Esophagus muscularis mucosa (tissue), 4 donors: ENCODE measurements at regions not wholly inside any gene's neighbourhood (a gene's known extent, or its start where the extent isn't known, plus 50 kb on each side); places are given as distances from the start of the nearest gene placed in this dataset.

ENCODE experiments used
- CTCF ChIP-seq, 3 experiments: fragments of 200-600 bp in 2 of 3; fragments of 450-650 bp in 1 of 3; sonication (generic) in 2 of 3; IDR thresholded peaks; one replicate each; pipeline ENCODE4 v1.5.1; 2017 to 2019; ENCODE audit warnings: antibody characterized with exemption in 3 of 3, mild to moderate bottlenecking in 2 of 3, moderate library complexity in 1 of 3
- EP300 ChIP-seq: sonication (generic); formaldehyde crosslinking; IDR thresholded peaks from one replicate; pipeline ENCODE4 v1.6.1; 2017; ENCODE audit warnings: antibody characterized with exemption
- POLR2A ChIP-seq: fragments of 450-650 bp; IDR thresholded peaks from one replicate; pipeline ENCODE4 v1.6.1; 2017; ENCODE audit warnings: antibody characterized with exemption, moderate library complexity, mild to moderate bottlenecking, low read depth
- POLR2AphosphoS5 ChIP-seq, 2 donors: sonication (generic); formaldehyde crosslinking; IDR thresholded peaks; one replicate each; pipeline ENCODE4 v1.6.1; 2017; ENCODE audit warnings: antibody characterized with exemption in 2 of 2

- no peak for TF ChIP-seq CTCF (IDR thresholded peaks at IDR 0.05)
- no peak for TF ChIP-seq POLR2A
- no peak for TF ChIP-seq POLR2AphosphoS5 (IDR thresholded peaks at IDR 0.05)
- no peak for TF ChIP-seq EP300
These were observed 951.2 kb upstream of the TSPY4 start for GRCh38 chrY:8386053-8386452.
